ENCODE measurements at regions not wholly inside any gene's neighbourhood (a gene's known extent, or its start where the extent isn't known, plus 50 kb on each side); places are given as distances from the start of the nearest gene placed in this dataset.

DNA sequence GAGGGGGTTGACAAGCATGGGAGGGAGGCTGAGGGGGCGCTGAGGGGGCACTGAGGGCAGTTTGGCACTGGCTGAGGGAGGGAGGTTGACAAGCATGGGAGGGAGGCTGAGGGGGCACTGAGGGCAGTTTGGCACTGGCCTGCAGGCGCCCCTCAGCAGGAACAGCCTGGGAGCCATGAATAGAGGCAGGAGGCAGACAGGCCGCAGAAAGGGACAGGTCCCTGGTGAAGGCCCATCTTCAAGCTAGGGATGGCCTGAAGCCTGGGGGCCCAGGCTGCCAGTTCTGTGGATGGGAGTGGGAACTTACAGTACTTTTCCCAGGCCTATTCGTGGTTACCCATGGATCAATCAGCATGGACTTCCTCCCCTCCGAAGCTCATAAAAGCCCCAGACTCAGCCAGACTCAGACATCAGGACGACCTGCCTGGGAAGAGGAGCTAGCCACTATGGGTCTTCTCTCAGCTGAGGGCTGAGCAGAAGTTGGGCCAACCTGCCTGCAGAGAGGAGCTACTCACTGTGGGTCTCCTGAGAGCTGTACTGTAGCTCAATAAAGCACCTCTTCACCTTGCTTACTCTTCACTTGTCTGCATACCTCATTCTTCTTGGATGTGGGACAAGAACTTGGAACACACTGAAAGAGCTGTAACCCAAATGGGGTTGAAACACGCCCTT lies 72.8 kb upstream of the BRD7 start:
- ATAC-seq (no peak), DNase-seq (peak in 1 of 3 donors; percentile 23)
- Histone ChIP-seq H3K27me3 (no peaks in the 10 kb centered on the region), H3K36me3 (no peaks in the 10 kb centered on the region), H3K4me1 (no peaks in the 10 kb centered on the region), H3K4me3 (no peak overlapping the region), H3K27ac (no peak overlapping the region), H3K9me3 (peaks cover 0 to 5% (median 0%) of the 10 kb centered on the region in 4 donors)
- TF ChIP-seq, protein P1, sequence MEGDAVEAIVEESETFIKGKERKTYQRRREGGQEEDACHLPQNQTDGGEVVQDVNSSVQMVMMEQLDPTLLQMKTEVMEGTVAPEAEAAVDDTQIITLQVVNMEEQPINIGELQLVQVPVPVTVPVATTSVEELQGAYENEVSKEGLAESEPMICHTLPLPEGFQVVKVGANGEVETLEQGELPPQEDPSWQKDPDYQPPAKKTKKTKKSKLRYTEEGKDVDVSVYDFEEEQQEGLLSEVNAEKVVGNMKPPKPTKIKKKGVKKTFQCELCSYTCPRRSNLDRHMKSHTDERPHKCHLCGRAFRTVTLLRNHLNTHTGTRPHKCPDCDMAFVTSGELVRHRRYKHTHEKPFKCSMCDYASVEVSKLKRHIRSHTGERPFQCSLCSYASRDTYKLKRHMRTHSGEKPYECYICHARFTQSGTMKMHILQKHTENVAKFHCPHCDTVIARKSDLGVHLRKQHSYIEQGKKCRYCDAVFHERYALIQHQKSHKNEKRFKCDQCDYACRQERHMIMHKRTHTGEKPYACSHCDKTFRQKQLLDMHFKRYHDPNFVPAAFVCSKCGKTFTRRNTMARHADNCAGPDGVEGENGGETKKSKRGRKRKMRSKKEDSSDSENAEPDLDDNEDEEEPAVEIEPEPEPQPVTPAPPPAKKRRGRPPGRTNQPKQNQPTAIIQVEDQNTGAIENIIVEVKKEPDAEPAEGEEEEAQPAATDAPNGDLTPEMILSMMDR (IDR thresholded peaks at IDR 0.05): no peak
- no peak for TF ChIP-seq POLR2A (IDR thresholded peaks at IDR 0.05)
- WGBS (ENCODE audit: insufficient coverage, low coverage, low lambda C conversion rate, missing lambda C conversion rate): 37% methylated on average over 5 of the region's 7 CpGs
- intact Hi-C loops (cut with DNase I): no loop called here

DNA sequence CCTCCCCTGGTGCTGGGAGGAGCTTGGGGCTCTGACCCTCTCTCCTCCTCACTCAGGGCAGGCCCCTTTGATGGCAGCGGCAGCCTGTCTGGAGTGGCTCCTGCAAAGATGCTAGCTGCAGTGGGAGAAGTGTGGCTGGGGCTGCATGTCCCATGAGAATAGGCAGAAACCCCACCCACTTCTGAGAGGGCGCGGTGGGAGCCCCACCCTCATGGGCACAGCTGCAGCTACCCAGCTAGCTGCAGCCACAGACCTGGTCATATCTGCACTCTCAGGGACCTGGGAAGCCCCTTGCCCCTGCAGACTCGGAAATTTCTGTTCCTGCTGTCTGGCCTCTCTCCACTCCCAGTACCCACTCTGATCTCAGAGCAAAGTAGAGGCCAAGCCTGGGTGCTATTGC lies 72.2 kb upstream of the BRD7 start:
- Histone ChIP-seq H3K27ac (no peak overlapping the region), H3K27me3 (no peaks in the 10 kb centered on the region), H3K9me3 (peaks cover 0 to 5% (median 0%) of the 10 kb centered on the region in 4 donors), H3K4me1 (no peaks in the 10 kb centered on the region), H3K36me3 (no peaks in the 10 kb centered on the region), H3K4me3 (no peak overlapping the region)
- TF ChIP-seq POLR2A (IDR thresholded peaks at IDR 0.05): no peak
- TF ChIP-seq, protein P1 (IDR thresholded peaks at IDR 0.05): no peak
- ATAC-seq (no peak), DNase-seq (peak in 1 of 3 donors; percentile 22)
- no CpG with 5 or more reads among the region's 4 CpGs for WGBS (ENCODE audit: insufficient coverage, low coverage, low lambda C conversion rate, missing lambda C conversion rate)
- intact Hi-C loops (cut with DNase I): no loop called here

DNA sequence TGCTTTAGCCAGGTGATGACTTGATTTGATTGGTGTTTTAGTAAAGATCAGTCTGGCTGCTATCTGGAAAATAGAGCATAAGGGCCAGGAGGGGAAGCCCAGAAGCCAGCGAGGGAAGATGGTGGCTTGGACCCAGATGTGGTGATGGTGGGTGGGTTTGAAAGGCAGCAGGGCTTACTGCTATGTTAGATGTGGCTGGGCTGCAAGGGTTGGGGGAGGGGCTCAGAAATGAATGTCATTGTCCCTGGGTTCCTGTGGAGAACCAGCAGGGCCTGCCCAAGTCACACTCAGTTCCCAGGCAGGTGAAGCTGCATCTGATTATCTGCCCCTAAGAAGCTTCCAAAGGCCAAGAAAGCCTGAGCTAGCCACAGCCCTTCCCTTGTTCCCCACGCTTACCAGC lies 71.7 kb upstream of the BRD7 start:
- no peak for DNase-seq
- no peak for ATAC-seq
- H3K4me3 ChIP-seq: no peak overlapping the region
- H3K27me3 ChIP-seq: no peaks in the 10 kb centered on the region
- peaks cover 0 to 5% (median 0%) of the 10 kb centered on the region in 4 donors for H3K9me3 ChIP-seq
- WGBS (ENCODE audit: insufficient coverage, low coverage, low lambda C conversion rate, missing lambda C conversion rate): 69% methylated on average over 2 of the region's 2 CpGs
- H3K36me3 ChIP-seq: no peaks in the 10 kb centered on the region
- H3K27ac ChIP-seq: no peak overlapping the region
- H3K4me1 ChIP-seq: no peaks in the 10 kb centered on the region
- no peak for TF ChIP-seq POLR2A (IDR thresholded peaks at IDR 0.05)
- TF ChIP-seq, protein P1 (IDR thresholded peaks at IDR 0.05): no peak
- intact Hi-C loops (cut with DNase I): no loop called here

DNA sequence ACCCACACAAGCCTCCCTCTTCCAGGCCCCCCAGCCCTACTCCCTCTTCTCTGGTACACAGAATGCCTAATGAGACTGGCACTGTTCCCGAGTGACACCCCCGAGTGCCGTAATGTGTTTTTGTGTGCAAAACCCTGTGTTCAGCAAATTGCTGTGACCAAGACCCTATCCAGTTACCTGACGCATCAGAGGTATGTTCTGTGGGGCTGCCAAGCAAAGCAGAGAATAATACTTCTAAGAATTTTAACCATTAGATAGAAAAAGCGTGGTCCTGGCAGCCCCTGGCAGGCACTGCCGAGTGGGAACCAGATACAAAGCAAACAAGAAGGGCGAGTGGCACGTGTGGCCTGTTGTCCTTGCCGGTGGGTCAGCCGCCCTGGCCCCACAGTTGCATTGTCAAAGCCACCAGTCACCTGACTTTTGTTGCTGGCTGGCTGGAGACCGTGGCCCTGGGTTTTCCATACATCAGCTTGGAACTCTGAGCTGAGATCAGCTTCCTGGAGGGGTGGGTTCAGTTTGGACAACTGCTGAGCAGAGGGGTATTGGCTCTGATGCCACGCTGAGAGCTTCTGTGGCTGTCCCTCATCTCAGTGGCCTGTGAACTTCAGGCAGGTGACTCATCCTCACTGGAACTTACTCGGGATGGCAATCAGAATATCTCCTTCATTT lies 69.1 kb upstream of the BRD7 start:
- no peaks in the 10 kb centered on the region for H3K4me1 ChIP-seq
- DNase-seq: no peak
- intact Hi-C loops (cut with DNase I): no loop called here
- H3K27me3 ChIP-seq: no peaks in the 10 kb centered on the region
- no peak overlapping the region for H3K27ac ChIP-seq
- 75% methylated on average over 8 of the region's 13 CpGs for WGBS (ENCODE audit: insufficient coverage, low coverage, low lambda C conversion rate, missing lambda C conversion rate)
- ATAC-seq: no peak
- H3K4me3 ChIP-seq: no peak overlapping the region
- H3K36me3 ChIP-seq: no peaks in the 10 kb centered on the region
- peaks cover 0 to 5% (median 0%) of the 10 kb centered on the region in 4 donors for H3K9me3 ChIP-seq
- TF ChIP-seq, protein P1 (IDR thresholded peaks at IDR 0.05): no peak
- TF ChIP-seq POLR2A (IDR thresholded peaks at IDR 0.05): no peak
